Small intestine (tissue), 7 donors: ENCODE measurements at regions not wholly inside any gene's neighbourhood (a gene's known extent, or its start where the extent isn't known, plus 50 kb on each side); places are given as distances from the start of the nearest gene placed in this dataset.
"Not testable (repeated sequence)": the region's sequence is repeated elsewhere in the genome, so short reads cannot be mapped to it uniquely, and the experiment has no call there.

Source experiments
- DNase-seq, 2 donors: peaks; one replicate each; pipeline versions ENCODE4 v3.0.0 to v3.0.0-alpha.2; 2013
- FAIRE-seq: peaks from 2 replicates; lab custom pipeline; 2012; peaks lifted over from hg19 to GRCh38; lab: Jason Lieb, UNC
- H3K27ac ChIP-seq, 3 donors: one replicate each; pipeline ENCODE4 v1.5.1; 2013; ENCODE audit warnings: low read length in 2 of 3, mild to moderate bottlenecking in 2 of 3, control low read depth in 1 of 3, inconsistent platforms in 1 of 3, low read depth in 1 of 3, moderate library complexity in 1 of 3
- H3K27me3 ChIP-seq, 3 donors: one replicate each; pipeline ENCODE4 v1.6.1; 2013; ENCODE audit warnings: low read length in 3 of 3, inconsistent platforms in 1 of 3; ENCODE audit not compliant: control insufficient read depth in 3 of 3, insufficient read depth in 3 of 3
- H3K36me3 ChIP-seq, 3 donors: one replicate each; pipeline ENCODE4 v1.6.1; 2013; ENCODE audit warnings: low read length in 3 of 3, inconsistent platforms in 1 of 3, low read depth in 1 of 3, mild to moderate bottlenecking in 1 of 3, moderate library complexity in 1 of 3; ENCODE audit not compliant: control insufficient read depth in 3 of 3, insufficient read depth in 2 of 3
- H3K4me1 ChIP-seq, 3 donors: one replicate each; pipeline ENCODE4 v1.6.1; 2013; ENCODE audit warnings: low read length in 2 of 3, inconsistent platforms in 1 of 3, low read depth in 1 of 3, mild to moderate bottlenecking in 1 of 3, moderate library complexity in 1 of 3; ENCODE audit not compliant: control insufficient read depth in 3 of 3, insufficient read depth in 2 of 3
- H3K4me3 ChIP-seq, 3 donors: one replicate each; pipeline ENCODE4 v1.5.1; 2013; ENCODE audit warnings: low read length in 3 of 3, control low read depth in 1 of 3, inconsistent platforms in 1 of 3, low read depth in 1 of 3, mild to moderate bottlenecking in 1 of 3, moderate library complexity in 1 of 3
- H3K9me3 ChIP-seq, 2 donors: one replicate each; pipeline ENCODE4 v1.6.1; 2013; ENCODE audit warnings: low read depth in 1 of 2, low read length in 1 of 2; ENCODE audit not compliant: control insufficient read depth in 2 of 2, insufficient read depth in 1 of 2
- WGBS, 3 donors: extraction: QIAGEN DNeasy Blood & Tissue Kit; methylation state at CpG; one replicate each; pipeline ENCODE4 v1.1.7; 2013; 5-methylcytosine and 5-hydroxymethylcytosine counted together
- donor health status: healthy with polysubstance abuse.
- donor health status: control.
- donor health status: control.
- donor health status: Bipolar disorder and iron deficiency.
- donor health status: healthy.

- no peak for FAIRE-seq
- DNase-seq = no peak
- Histone ChIP-seq H3K4me1 (no peaks in the 10 kb centered on the region), H3K36me3 (no peaks in the 10 kb centered on the region), H3K27ac (no peak overlapping the region), H3K9me3 (peaks cover 0 to 3% of the 10 kb centered on the region in 2 donors), H3K4me3 (no peak overlapping the region), H3K27me3 (peaks cover 0 to 2% (median 0%) of the 10 kb centered on the region in 3 donors)
Measured at GRCh38 chr3:139135657-139136056, 91.0 kb upstream of the PRR23C start.

- DNase-seq (no peak), FAIRE-seq (no peak)
- Histone ChIP-seq H3K9me3 (peaks cover 0 to under 1% of the 10 kb centered on the region in 2 donors), H3K27me3 (peaks cover 0 to 4% (median 0%) of the 10 kb centered on the region in 3 donors), H3K27ac (no peak overlapping the region), H3K4me1 (no peaks in the 10 kb centered on the region), H3K36me3 (no peaks in the 10 kb centered on the region), H3K4me3 (no peak overlapping the region)
- 76 to 85% (median 81%) methylated on average over 7 of the region's 7 CpGs for WGBS, 3 donors
Measured at GRCh38 chr3:139136469-139137202, 91.9 kb upstream of the PRR23C start.

- H3K27ac ChIP-seq = no peak overlapping the region
- DNase-seq (no peak), FAIRE-seq (no peak)
- H3K4me3 ChIP-seq = no peak overlapping the region
- H3K4me1 ChIP-seq = no peaks in the 10 kb centered on the region
- no peaks in the 10 kb centered on the region for H3K9me3 ChIP-seq
- H3K36me3 ChIP-seq = no peaks in the 10 kb centered on the region
- peaks cover 0 to 2% (median 0%) of the 10 kb centered on the region in 3 donors for H3K27me3 ChIP-seq
Measured at GRCh38 chr3:139140553-139140952, 95.9 kb upstream of the PRR23C start.

GRCh38 chr3:139145980-139146379 lies 101.3 kb upstream of the PRR23C start:
- H3K27me3 ChIP-seq, H3K4me3 ChIP-seq, H3K9me3 ChIP-seq, FAIRE-seq, H3K27ac ChIP-seq, DNase-seq, H3K36me3 ChIP-seq, H3K4me1 ChIP-seq: not testable (repeated sequence)
- WGBS, 3 donors = 56 to 69% (median 64%) methylated on average over 4 of the region's 4 CpGs

GRCh38 chr3:139151530-139151929 lies 106.8 kb upstream of the PRR23C start:
- no peaks in the 10 kb centered on the region for H3K4me1 ChIP-seq
- H3K9me3 ChIP-seq = no peaks in the 10 kb centered on the region

GRCh38 chr3:139153434-139153833 lies 108.7 kb upstream of the PRR23C start:
- not testable (repeated sequence) for DNase-seq, H3K9me3 ChIP-seq, H3K4me3 ChIP-seq, H3K27ac ChIP-seq, H3K27me3 ChIP-seq, FAIRE-seq, H3K36me3 ChIP-seq, H3K4me1 ChIP-seq

More at GRCh38 chr3:139151530-139151929, 106.8 kb upstream of the PRR23C start:
- FAIRE-seq (no peak), DNase-seq (no peak)
- WGBS, 3 donors = 91 to 93% (median 91%) methylated on average over 1 of the region's 1 CpG
- no peaks in the 10 kb centered on the region for H3K27me3 ChIP-seq
- no peak overlapping the region for H3K27ac ChIP-seq
- H3K36me3 ChIP-seq = no peaks in the 10 kb centered on the region
- no peak overlapping the region for H3K4me3 ChIP-seq

GRCh38 chr3:139157161-139157932 lies 112.7 kb upstream of the PRR23C start:
- DNase-seq = no peak
- FAIRE-seq = no peak
- no peaks in the 10 kb centered on the region for H3K36me3 ChIP-seq
- H3K4me3 ChIP-seq = no peak overlapping the region
- peaks cover 0 to 4% (median 0%) of the 10 kb centered on the region in 3 donors for H3K27me3 ChIP-seq
- H3K9me3 ChIP-seq = no peaks in the 10 kb centered on the region
- H3K27ac ChIP-seq = no peak overlapping the region
- 80 to 81% (median 80%) methylated on average over 10 of the region's 10 CpGs for WGBS, 3 donors
- H3K4me1 ChIP-seq = no peaks in the 10 kb centered on the region

GRCh38 chr3:139159356-139159755 lies 114.7 kb upstream of the PRR23C start:
- no peaks in the 10 kb centered on the region for H3K9me3 ChIP-seq
- no peak overlapping the region for H3K4me3 ChIP-seq
- no peak overlapping the region for H3K27ac ChIP-seq
- FAIRE-seq (no peak), DNase-seq (no peak)
- peaks cover 0 to 4% (median 0%) of the 10 kb centered on the region in 3 donors for H3K27me3 ChIP-seq
- WGBS, 3 donors = 60 to 67% (median 65%) methylated on average over 3 of the region's 3 CpGs
- no peaks in the 10 kb centered on the region for H3K4me1 ChIP-seq
- no peaks in the 10 kb centered on the region for H3K36me3 ChIP-seq
